OCI-LY3 (cell line): ENCODE measurements at regions not wholly inside any gene's neighbourhood (a gene's known extent, or its start where the extent isn't known, plus 50 kb on each side); places are given as distances from the start of the nearest gene placed in this dataset.
A peak's percentile ranks its signal among the peaks of the same experiment; 100 is the strongest.
"Not testable (repeated sequence)": the region's sequence is repeated elsewhere in the genome, so short reads cannot be mapped to it uniquely, and the experiment has no call there.

Experiments
- H2AFZ ChIP-seq: fragments of 200-600, 300-600 bp; shearing (Covaris generic); 2 replicates; pipeline ENCODE4 v1.6.0; 2014; ENCODE audit warnings: antibody characterized with exemption, low read depth, low read length
- H3K27ac ChIP-seq: fragments of 200-600, 300-600 bp; sonication (generic); 2 replicates; pipeline ENCODE4 v1.5.1; 2014; ENCODE audit warnings: mild to moderate bottlenecking, low read length, moderate library complexity, mixed read lengths
- H3K27me3 ChIP-seq: fragments of 200-600, 300-600 bp; sonication (generic); 2 replicates; pipeline ENCODE4 v1.6.1; 2014; ENCODE audit warnings: low read depth, low read length, mixed read lengths
- H3K36me3 ChIP-seq: fragments of 200-600, 300-600 bp; sonication (generic); replicated peaks from 2 replicates; pipeline ENCODE3; 2014; ENCODE audit warnings: low read depth, low read length, mixed read lengths
- H3K4me1 ChIP-seq: fragments of 300-600, 200-600 bp; sonication (generic); 2 replicates; pipeline ENCODE4 v1.6.1; 2014; ENCODE audit warnings: low read length, mixed read lengths
- H3K4me2 ChIP-seq: fragments of 200-600, 300-600 bp; sonication (generic); 2 replicates; pipeline ENCODE4 v1.6.1; 2014; ENCODE audit warnings: low read length, mixed read lengths
- H3K4me3 ChIP-seq: fragments of 300-600, 200-600 bp; sonication (generic); 2 replicates; pipeline ENCODE4 v1.5.1; 2014; ENCODE audit warnings: antibody characterized with exemption, mild to moderate bottlenecking, low read length, moderate library complexity
- H3K79me2 ChIP-seq: fragments of 300-600, 200-600 bp; shearing (Covaris generic); 2 replicates; pipeline ENCODE4 v1.6.1; 2014; ENCODE audit warnings: mild to moderate bottlenecking, low read length, mixed read lengths
- H3K9ac ChIP-seq: fragments of 300-600, 200-600 bp; shearing (Covaris generic); 2 replicates; pipeline ENCODE4 v1.6.0; 2014; ENCODE audit warnings: mild to moderate bottlenecking, low read length, moderate library complexity
- H3K9me3 ChIP-seq: fragments of 200-600, 300-600 bp; shearing (Covaris generic); 2 replicates; pipeline ENCODE4 v1.6.1; 2014; ENCODE audit warnings: low read length, mixed read lengths; ENCODE audit not compliant: insufficient read depth
- H4K20me1 ChIP-seq: fragments of 200-600, 300-600 bp; sonication (generic); 2 replicates; pipeline ENCODE4 v1.6.1; 2016; ENCODE audit warnings: low read length, mixed read lengths; ENCODE audit not compliant: insufficient read depth
- EZH2phosphoT487 ChIP-seq: fragments of 200-600 bp; shearing (Covaris generic); IDR thresholded peaks from 2 replicates; pipeline ENCODE4 v1.6.1; 2018; ENCODE audit warnings: antibody characterized with exemption, mixed run types, low read depth
- TF ChIP-seq, protein P1 (sequence below): fragments of 200-600, 300-600 bp; sonication (generic); IDR thresholded peaks from 2 replicates; pipeline ENCODE4 v1.5.1; 2014; ENCODE audit warnings: antibody characterized with exemption, low read length, low read depth

DNA sequence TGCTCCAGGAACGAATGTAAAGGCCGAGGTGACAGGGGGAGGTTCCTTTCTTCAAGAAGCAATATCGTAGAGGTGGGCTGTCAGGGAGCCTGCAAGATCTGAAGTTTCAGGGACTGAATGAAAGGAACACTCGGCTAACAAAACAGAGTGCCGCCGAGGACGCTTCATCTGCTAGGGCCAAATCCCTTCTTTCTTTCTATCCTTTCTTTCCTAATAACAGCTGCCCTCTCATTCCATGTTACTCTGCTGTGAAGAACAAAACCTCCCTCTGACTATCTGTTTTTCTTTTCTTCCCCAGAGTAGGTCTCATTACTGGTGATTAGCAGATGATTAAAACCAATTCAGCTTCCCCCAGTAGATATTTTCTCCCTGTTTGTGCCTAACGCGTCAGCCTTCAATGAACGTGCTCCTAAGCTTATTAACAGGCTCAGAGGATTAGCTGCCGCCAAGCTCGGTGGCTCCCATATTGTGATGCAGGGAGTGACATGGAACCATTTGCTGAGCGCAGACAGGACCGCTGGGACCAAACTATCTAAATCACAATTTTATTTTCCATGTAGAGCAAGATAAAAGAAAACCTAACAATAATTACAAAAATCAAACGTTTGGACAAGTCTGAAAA, 414.6 kb downstream of the TMEM182 start:
- no peak overlapping the region for H3K27ac ChIP-seq
- H2AFZ ChIP-seq, result no peak overlapping the region
- TF ChIP-seq EZH2phosphoT487, result no peak
- TF ChIP-seq, protein P1, sequence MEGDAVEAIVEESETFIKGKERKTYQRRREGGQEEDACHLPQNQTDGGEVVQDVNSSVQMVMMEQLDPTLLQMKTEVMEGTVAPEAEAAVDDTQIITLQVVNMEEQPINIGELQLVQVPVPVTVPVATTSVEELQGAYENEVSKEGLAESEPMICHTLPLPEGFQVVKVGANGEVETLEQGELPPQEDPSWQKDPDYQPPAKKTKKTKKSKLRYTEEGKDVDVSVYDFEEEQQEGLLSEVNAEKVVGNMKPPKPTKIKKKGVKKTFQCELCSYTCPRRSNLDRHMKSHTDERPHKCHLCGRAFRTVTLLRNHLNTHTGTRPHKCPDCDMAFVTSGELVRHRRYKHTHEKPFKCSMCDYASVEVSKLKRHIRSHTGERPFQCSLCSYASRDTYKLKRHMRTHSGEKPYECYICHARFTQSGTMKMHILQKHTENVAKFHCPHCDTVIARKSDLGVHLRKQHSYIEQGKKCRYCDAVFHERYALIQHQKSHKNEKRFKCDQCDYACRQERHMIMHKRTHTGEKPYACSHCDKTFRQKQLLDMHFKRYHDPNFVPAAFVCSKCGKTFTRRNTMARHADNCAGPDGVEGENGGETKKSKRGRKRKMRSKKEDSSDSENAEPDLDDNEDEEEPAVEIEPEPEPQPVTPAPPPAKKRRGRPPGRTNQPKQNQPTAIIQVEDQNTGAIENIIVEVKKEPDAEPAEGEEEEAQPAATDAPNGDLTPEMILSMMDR, result no peak
- H3K9ac ChIP-seq, result no peak overlapping the region
- H3K4me2 ChIP-seq, result no peak overlapping the region
- no peaks in the 10 kb centered on the region for H3K27me3 ChIP-seq
- H3K4me1 ChIP-seq, result no peaks in the 10 kb centered on the region
- no peaks in the 10 kb centered on the region for H3K36me3 ChIP-seq
- no peaks in the 10 kb centered on the region for H4K20me1 ChIP-seq
- H3K79me2 ChIP-seq, result no peaks in the 10 kb centered on the region
- no peak overlapping the region for H3K4me3 ChIP-seq
- no peaks in the 10 kb centered on the region for H3K9me3 ChIP-seq

DNA sequence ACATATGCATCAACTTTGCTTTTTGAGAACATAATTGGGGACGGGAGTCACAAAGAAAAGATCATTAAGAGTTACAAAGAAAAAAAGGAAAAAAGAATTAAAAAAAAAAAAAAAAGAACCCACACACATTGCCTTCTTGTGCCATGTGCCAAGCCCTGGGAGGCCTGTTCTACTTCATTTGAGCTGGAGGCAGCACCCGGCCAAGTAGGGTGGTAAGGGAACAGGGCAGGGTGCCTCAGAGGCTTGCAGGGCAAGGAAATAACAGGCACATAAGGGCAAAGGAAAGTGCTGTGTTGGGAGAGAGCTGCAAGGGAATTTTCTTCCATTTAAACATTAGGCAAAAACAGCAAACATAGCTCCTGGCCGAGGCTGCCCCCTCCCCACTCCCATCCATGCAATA, 418.0 kb downstream of the TMEM182 start:
- H3K4me1 ChIP-seq, result no peaks in the 10 kb centered on the region
- H3K36me3 ChIP-seq, result no peaks in the 10 kb centered on the region
- H3K9ac ChIP-seq, result no peak overlapping the region
- no peak overlapping the region for H3K4me2 ChIP-seq
- H2AFZ ChIP-seq, result no peak overlapping the region
- H3K27me3 ChIP-seq, result no peaks in the 10 kb centered on the region
- H3K4me3 ChIP-seq, result no peak overlapping the region
- no peak overlapping the region for H3K27ac ChIP-seq
- no peaks in the 10 kb centered on the region for H4K20me1 ChIP-seq
- H3K79me2 ChIP-seq, result no peaks in the 10 kb centered on the region
- TF ChIP-seq EZH2phosphoT487, result no peak
- TF ChIP-seq, protein P1, result no peak
- no peaks in the 10 kb centered on the region for H3K9me3 ChIP-seq

DNA sequence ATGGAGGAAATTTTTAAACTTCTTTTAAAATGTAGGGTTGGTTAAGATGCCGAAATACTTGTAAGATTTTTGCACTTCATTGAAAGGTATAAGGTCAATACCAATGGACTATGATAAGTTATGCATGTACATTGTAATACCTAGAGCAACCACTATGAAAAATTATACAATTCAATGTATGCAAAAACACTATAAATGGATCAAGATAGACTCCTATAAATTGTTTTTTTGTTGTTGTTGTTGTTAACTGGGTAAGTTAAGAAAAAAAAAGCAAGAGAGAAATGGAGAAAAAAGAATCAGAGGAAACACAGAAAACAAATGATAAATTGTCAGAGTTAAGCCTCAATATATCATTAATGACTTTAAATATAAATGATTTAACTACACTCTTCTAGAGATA, 421.2 kb downstream of the TMEM182 start:
- Histone ChIP-seq H3K4me1 (no peaks in the 10 kb centered on the region), H3K9me3 (no peaks in the 10 kb centered on the region), H3K4me3 (no peak overlapping the region), H3K36me3 (no peaks in the 10 kb centered on the region), H3K9ac (no peak overlapping the region), H3K4me2 (no peak overlapping the region), H2AFZ (no peak overlapping the region), H3K27ac (no peak overlapping the region), H3K27me3 (no peaks in the 10 kb centered on the region), H4K20me1 (no peaks in the 10 kb centered on the region), H3K79me2 (no peaks in the 10 kb centered on the region)
- no peak for TF ChIP-seq EZH2phosphoT487
- TF ChIP-seq, protein P1, result peak; percentile 3; the same call in 1 of the 2 replicates

DNA sequence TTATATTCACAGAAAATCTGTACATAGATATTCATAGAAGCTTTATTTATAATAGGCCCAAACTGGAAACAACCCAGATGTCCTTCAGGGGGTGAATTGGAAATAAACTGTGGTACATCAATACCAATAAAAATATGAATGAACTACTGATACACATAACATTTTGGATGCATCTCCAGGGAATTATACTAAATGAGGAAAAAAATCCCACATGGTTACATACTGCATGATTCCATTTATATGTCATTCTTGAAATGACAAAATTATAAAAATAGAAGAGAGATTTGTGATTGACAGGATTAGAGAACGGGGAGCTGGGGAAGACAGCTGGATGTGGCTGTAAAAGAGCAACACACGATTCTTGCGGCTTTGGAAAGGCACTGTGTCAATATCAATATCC, 435.0 kb downstream of the TMEM182 start:
- Histone ChIP-seq H3K4me1 (no peaks in the 10 kb centered on the region), H3K4me3 (no peak overlapping the region), H2AFZ (no peak overlapping the region), H4K20me1 (no peaks in the 10 kb centered on the region), H3K9me3 (no peaks in the 10 kb centered on the region), H3K27ac (no peak overlapping the region), H3K9ac (no peak overlapping the region), H3K36me3 (no peaks in the 10 kb centered on the region), H3K79me2 (no peaks in the 10 kb centered on the region), H3K4me2 (no peak overlapping the region), H3K27me3 (no peaks in the 10 kb centered on the region)
- TF ChIP-seq, protein P1, result no peak
- TF ChIP-seq EZH2phosphoT487, result no peak

DNA sequence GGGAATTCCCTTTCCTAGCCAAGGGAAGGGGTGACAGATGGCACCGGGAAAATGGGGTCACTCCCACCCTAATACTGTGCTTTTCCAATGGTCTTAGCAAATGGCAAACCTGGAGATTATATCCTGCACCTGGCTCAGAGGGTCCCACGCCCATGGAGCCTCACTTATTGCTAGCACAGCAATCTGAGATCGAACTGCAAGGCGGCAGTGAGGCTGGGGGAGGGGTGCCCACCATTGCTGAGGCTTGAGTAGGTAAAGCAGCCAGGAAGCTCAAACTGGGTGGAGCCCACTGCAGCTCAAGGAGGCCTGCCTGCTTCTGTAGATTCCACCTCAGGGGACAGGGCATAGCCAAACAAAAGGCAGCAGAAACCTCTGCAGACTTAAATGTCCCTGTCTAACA, 438.9 kb downstream of the TMEM182 start:
- not testable (repeated sequence) for H3K4me3 ChIP-seq, H2AFZ ChIP-seq

More for the DNA sequence above, 438.9 kb downstream of the TMEM182 start:
- not testable (repeated sequence) for H3K9ac ChIP-seq, H3K27ac ChIP-seq, H4K20me1 ChIP-seq, H3K36me3 ChIP-seq, H3K79me2 ChIP-seq, H3K9me3 ChIP-seq, H3K4me2 ChIP-seq, H3K4me1 ChIP-seq, H3K27me3 ChIP-seq
